ENCODE measurements at regions not wholly inside any gene's neighbourhood (a gene's known extent, or its start where the extent isn't known, plus 50 kb on each side); places are given as distances from the start of the nearest gene placed in this dataset.

GRCh38 chr11:37107415-37107814, 509.4 kb upstream of the RAG2 start:
- intact Hi-C loops (cut with micrococcal nuclease) = no loop called here

- intact Hi-C loops (cut with micrococcal nuclease) = no loop called here
These were observed 507.4 kb upstream of the RAG2 start for GRCh38 chr11:37105427-37105826.

GRCh38 chr11:37104380-37104779, 506.3 kb upstream of the RAG2 start:
- intact Hi-C loops (cut with micrococcal nuclease) = no loop called here

DNA sequence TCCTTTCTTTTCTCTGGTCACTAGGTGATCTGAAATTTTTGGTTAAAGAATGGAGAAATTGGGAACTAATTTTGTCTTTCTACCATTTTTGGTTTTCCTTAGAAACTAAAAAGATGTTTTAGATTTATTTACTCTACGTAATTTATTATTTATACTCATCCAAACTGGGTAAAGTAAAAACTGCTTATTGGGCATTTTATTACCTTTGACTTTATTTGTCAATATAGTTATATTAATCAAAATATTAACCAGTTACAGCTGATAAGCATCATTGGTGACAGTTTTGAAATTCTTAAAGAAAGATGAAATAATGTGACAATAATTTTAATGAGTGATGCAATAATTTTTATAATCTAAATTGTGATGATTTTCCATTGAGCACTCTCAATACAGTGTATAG, 502.0 kb upstream of the RAG2 start:
- intact Hi-C loops (cut with micrococcal nuclease) = no loop called here

DNA sequence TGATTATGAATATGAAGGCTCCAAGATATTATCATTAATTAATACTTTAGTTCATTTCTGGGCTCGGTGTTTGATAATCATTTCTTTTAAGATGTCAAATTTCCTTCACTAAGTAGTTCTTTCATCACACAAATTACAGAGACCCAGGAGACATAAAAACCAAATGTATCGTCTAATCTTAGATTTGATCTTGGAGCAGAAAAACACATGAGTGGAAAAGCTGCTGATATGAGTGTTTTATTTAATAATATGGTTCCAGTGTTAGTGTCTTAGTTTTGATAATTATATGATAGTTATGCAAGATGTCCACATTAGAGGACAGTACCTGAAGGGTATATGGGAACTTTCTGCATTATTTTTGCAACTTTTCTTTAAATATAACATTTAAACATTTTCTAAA, 494.5 kb upstream of the RAG2 start:
- intact Hi-C loops (cut with micrococcal nuclease) = no loop called here

DNA sequence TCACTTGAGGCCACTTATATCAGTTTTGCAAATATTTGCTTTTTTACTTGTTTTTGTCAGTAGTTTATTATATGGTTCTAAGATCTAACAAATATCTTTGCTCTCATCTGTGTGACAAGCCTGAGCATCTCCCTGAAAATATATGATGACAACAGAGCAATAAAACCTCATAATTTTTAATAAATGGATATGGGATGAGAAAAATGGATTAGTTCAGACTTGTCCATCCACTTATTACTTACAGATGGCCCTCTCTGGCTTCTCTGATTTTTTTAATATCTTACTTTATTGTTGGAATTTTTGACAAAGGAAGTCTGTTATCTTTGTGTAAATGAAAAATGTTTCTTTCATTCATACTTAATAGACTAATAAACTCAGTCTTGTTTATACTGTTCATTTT, 491.4 kb upstream of the RAG2 start:
- intact Hi-C loops (cut with micrococcal nuclease) = no loop called here

DNA sequence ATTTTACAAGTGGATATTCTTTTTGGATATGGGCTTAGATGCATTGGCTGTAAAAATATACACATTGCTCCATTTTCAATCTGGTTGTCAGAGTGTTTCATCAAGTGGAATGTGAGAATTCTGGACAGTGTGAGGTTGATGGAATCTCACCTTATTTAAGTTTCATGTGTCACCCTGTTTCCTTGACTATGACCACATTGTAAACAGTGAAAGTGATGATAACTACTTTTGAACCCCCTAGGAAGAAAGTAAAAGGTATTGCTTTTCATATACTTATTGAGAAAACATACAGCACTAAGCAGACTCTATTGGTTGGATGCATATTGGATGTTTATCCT, 490.5 kb upstream of the RAG2 start:
- intact Hi-C loops (cut with micrococcal nuclease) = no loop called here

DNA sequence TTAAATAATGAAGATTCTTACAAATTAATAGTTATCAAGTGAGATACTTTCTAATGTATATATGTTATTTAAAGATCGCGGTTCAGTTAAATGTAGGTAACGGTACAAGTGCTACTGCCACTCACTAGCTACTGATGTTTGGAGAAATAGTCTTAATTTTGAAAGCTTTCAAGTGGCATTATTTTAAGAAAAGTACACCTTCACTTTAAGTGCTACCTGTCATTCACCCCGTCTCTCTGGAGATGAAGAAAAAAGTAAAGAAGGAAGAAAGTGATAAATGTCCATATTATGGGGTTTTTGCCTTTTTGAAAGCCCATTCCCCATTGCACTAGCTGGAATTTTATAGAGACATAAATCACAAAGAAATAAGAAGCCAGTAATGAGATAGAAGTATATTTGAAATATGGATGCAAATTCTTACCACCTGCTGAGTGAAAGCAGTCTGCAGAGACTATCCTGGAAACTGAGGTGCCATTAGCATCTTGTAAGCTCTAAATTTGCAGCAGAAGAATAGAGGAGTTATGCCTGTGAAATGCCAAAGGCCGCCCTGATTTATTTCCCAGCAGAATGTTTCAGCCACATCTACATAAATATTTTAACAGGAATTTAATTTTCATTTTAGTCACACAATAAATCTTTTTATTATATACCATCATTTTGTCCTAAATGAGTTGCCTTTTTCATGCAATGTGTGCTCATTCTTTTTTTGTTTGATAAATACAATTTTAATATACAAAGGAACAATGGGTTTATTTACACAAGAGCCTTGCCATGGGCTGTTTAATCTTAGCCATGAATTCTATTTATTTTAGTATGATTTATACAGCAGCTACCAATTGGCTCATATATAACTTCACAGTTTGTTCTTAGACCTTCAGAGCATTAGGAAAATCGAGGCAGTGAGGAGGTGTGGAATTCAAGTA, 489.9 kb upstream of the RAG2 start:
- intact Hi-C loops (cut with micrococcal nuclease) = no loop called here

DNA sequence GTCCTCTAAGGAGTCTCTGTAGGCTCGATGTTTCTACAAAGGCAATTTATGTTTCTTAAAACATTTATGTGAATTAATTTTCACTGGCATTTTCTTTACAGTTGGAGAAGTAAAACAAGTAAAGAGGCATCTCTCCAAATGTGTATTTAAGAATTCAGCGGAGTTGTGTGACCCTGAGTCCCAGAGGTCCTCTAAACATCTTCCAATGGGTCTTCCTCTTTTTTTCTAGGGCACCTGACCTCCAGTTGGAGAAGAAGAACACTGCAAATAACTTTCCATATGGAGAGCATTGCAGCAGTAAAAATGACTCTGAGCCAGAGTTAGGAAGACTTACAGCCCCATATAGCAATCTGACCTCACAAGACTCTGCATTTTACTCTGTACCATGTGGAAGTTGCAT, 480.5 kb upstream of the RAG2 start:
- intact Hi-C loops (cut with micrococcal nuclease) = no loop called here

GRCh38 chr11:37076866-37077265, 478.8 kb upstream of the RAG2 start:
- intact Hi-C loops (cut with micrococcal nuclease) = no loop called here

GRCh38 chr11:37072538-37073055, 474.6 kb upstream of the RAG2 start:
- intact Hi-C loops (cut with micrococcal nuclease) = no loop called here

GRCh38 chr11:37050311-37050710, 452.3 kb upstream of the RAG2 start:
- intact Hi-C loops (cut with micrococcal nuclease) = no loop called here

DNA sequence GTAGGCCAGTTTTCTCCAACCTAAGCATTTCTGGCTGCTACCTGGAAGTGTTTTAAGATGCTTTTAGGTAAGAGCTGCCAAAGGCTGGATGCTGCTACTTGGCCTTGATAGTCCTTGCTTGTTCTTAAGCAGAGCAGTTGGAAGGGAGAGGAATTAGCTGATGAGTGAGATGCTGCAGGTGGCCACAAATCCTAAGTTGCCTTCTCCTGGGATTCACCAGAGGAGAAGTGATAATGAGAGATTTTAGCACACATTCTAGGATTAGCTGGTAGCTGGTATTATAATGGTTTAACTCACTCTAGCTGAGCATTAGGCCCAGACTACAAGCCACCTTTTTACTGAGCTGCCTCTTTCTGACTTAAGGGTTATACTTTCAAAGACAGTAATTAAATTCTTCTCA, 442.9 kb upstream of the RAG2 start:
- intact Hi-C loops (cut with micrococcal nuclease) = no loop called here

DNA sequence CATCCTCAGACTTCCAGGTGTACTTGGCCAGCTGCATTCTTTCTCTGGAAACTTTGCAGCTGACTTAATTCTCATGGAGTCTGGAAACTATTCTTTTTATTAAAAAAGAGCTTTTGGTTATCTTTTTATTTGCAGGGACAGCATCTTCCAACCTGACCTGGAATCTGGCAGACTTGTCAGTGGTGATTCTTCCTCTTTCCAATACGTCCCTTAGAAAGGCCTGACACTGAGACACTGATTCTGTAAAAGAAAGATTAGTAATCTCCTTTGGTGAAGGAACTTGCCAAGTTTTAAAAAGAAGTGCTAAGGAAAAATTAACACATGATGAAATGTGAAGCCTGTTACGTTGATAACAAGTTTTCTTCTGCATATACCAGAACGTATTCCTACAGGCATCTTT, 440.9 kb upstream of the RAG2 start:
- intact Hi-C loops (cut with micrococcal nuclease) = no loop called here

GRCh38 chr11:37026741-37027140, 428.7 kb upstream of the RAG2 start:
- intact Hi-C loops (cut with micrococcal nuclease) = no loop called here

- intact Hi-C loops (cut with micrococcal nuclease) = no loop called here
These were observed 428.3 kb upstream of the RAG2 start for GRCh38 chr11:37026326-37026725.

DNA sequence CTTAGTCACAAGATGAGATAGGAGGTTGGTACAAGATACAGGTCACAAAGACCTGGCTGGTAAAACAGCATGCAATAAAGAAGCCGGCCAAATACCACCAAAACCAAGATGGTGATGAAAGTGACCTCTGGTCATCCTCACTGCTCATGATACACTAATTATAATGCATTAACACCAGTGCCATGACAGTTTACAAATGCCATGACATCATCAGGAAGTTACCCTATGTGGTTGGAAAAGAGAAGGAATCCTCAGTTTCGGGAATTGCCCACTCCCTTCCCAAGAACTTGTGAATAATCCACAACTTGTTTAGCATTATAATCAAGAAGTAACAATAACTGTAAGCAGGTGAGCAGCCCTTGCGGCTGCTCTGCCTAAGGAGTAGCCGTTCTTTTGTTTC, 408.5 kb upstream of the RAG2 start:
- intact Hi-C loops (cut with micrococcal nuclease) = no loop called here

GRCh38 chr11:37002831-37003230, 404.8 kb upstream of the RAG2 start:
- intact Hi-C loops (cut with micrococcal nuclease) = no loop called here

GRCh38 chr11:36997656-36998055, 399.6 kb upstream of the RAG2 start:
- intact Hi-C loops (cut with micrococcal nuclease) = no loop called here

GRCh38 chr11:36996795-36997194, 398.8 kb upstream of the RAG2 start:
- intact Hi-C loops (cut with micrococcal nuclease) = no loop called here

GRCh38 chr11:36994208-36994607, 396.2 kb upstream of the RAG2 start:
- intact Hi-C loops (cut with micrococcal nuclease) = no loop called here

DNA sequence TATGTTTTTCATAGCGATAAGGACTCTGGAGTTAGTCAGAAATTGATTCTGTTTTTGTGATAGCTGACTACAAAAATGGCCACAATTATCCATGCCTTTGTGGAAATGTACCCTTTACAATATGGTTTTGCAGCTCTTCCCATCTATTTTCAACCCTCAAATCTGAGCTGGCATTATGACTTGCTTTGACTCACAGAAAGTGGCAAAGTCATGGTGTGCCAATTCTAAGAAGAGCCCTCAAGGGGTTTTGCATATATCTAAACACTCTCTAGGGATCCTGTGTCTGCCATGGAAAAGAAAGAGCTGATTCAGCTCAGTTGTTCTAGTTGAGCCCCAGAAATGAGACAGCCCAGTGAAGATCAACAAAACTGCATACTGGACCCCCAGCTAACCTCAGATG, 390.5 kb upstream of the RAG2 start:
- intact Hi-C loops (cut with micrococcal nuclease) = no loop called here

GRCh38 chr11:36985562-36985961, 387.5 kb upstream of the RAG2 start:
- intact Hi-C loops (cut with micrococcal nuclease) = no loop called here

All from T-helper 2 cell treated with Interferon-gamma antibody and Interleukin-4, amounts not matched to agents 100 ng/mL and 5 ng/mL, for 36 hours (primary cell).